OCI-LY7 (cell line): ENCODE measurements at regions not wholly inside any gene's neighbourhood (a gene's known extent, or its start where the extent isn't known, plus 50 kb on each side); places are given as distances from the start of the nearest gene placed in this dataset.

Experiments
- BruUV-seq: library from RNA; stranded (reverse); fragments of 400-500 nt; replicated peaks from 2 replicates; lab custom pipeline; 2021; lab: Mats Ljungman, UMichigan
- CTCF ChIA-PET: fragments of 300-600 bp; sonication (Branson Sonifier 250); formaldehyde crosslinking; loops from one replicate; lab custom pipeline; 2022; ENCODE audit warnings: antibody characterized with exemption; ENCODE audit not compliant: unreplicated experiment; lab: Charles Lee
- POLR2A ChIA-PET: fragments of 300-600 bp; sonication (Branson Sonifier 250); formaldehyde crosslinking; loops from one replicate; lab custom pipeline; 2022; ENCODE audit warnings: antibody characterized with exemption; lab: Charles Lee
- DNase-seq: peaks from one replicate; pipeline ENCODE4 v3.0.0-alpha.2; 2015; ENCODE audit warnings: low spot score
- H2AFZ ChIP-seq: fragments of 200-600 bp; sonication (generic), shearing (Covaris generic); 2 replicates; pipeline ENCODE4 v1.6.1; 2014; ENCODE audit warnings: mild to moderate bottlenecking, antibody characterized with exemption, low read length, moderate library complexity
- H3K27ac ChIP-seq: fragments of 200-600 bp; sonication (generic); 2 replicates; pipeline ENCODE4 v1.5.1; 2014; ENCODE audit warnings: mixed run types, low read depth, mild to moderate bottlenecking, moderate library complexity, low read length, inconsistent platforms; ENCODE audit not compliant: poor library complexity, severe bottlenecking
- H3K36me3 ChIP-seq: fragments of 200-600 bp; sonication (generic); 2 replicates; pipeline ENCODE4 v1.6.1; 2014; ENCODE audit warnings: mild to moderate bottlenecking, antibody characterized with exemption, low read length, moderate library complexity, mixed read lengths; ENCODE audit not compliant: insufficient read depth
- H3K4me1 ChIP-seq: fragments of 200-600 bp; sonication (generic); 2 replicates; pipeline ENCODE4 v1.5.1; 2014; ENCODE audit warnings: mild to moderate bottlenecking, low read length; ENCODE audit not compliant: insufficient read depth, poor library complexity, severe bottlenecking
- H3K4me2 ChIP-seq: fragments of 200-600 bp; sonication (generic); 2 replicates; pipeline ENCODE4 v1.6.1; 2014; ENCODE audit warnings: mild to moderate bottlenecking, low read length
- H3K4me3 ChIP-seq: fragments of 200-600 bp; sonication (generic); 2 replicates; pipeline ENCODE4 v1.5.1; 2014; ENCODE audit warnings: mild to moderate bottlenecking, low read depth, low read length; ENCODE audit not compliant: poor library complexity, severe bottlenecking
- H3K79me2 ChIP-seq: fragments of 200-600 bp; sonication (generic); 2 replicates; pipeline ENCODE4 v1.6.1; 2016; ENCODE audit warnings: low read depth, mild to moderate bottlenecking, low read length, moderate library complexity, mixed read lengths; ENCODE audit not compliant: insufficient read depth
- H3K9me2 ChIP-seq: fragments of 200-600 bp; sonication (generic); 2 replicates; pipeline ENCODE4 v1.6.1; 2016; ENCODE audit warnings: mild to moderate bottlenecking, low read length, mixed read lengths; ENCODE audit not compliant: insufficient read depth
- H3K9me3 ChIP-seq: fragments of 200-600 bp; sonication (generic); 2 replicates; pipeline ENCODE4 v1.6.1; 2014; ENCODE audit warnings: mild to moderate bottlenecking, mixed run types, low read length, mixed read lengths
- H4K20me1 ChIP-seq: fragments of 200-600 bp; sonication (generic); 2 replicates; pipeline ENCODE4 v1.6.1; 2014; ENCODE audit warnings: mild to moderate bottlenecking, antibody characterized with exemption, low read length, moderate library complexity, mixed read lengths; ENCODE audit not compliant: insufficient read depth
- EZH2phosphoT487 ChIP-seq: fragments of 200-600 bp; sonication (generic); IDR thresholded peaks from 2 replicates; pipeline ENCODE4 v1.6.1; 2018; ENCODE audit warnings: low read depth, borderline replicate concordance, mild to moderate bottlenecking, mixed run types, antibody characterized with exemption, low read length, moderate library complexity, mixed read lengths
- intact Hi-C: fragments of 100-400 bp; cut with micrococcal nuclease; formaldehyde crosslinking; loops from one replicate; pipeline ENCODE4 v1.10.0; 2022; ENCODE audit not compliant: unreplicated experiment
- TF ChIP-seq, protein P1 (sequence below): fragments of 200-600 bp; sonication (generic); conservative IDR thresholded peaks from 2 replicates; pipeline ENCODE4 v1.5.1; 2014; ENCODE audit warnings: mild to moderate bottlenecking, antibody characterized with exemption, low read length, moderate library complexity, mixed read lengths

DNA sequence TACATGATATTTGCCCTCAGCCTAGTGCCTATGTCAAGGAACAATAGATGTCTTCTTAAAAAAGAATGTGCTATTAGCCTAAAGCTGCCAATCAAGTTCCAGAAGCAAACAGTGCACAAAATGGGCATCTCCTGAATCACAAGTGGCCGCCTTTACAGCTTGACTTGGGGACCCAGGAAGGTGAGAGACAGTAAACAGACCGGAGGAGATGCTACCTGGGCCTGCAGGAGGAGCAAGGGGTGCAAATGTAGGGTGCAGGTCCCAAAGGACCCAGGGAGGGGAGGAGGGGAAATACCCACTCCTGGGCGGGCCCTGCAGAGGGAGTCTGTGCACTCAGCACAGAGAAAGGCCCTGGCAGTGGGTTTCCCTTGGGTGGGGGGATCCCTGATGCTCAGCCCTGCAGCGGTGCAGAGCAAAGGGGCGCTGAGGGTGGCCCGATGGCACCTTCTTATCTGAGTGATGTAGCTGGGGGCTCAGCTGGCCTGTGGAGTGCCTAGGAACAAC lies 147.7 kb downstream of the WDR11 start:
- no peaks in the 10 kb centered on the region for H3K36me3 ChIP-seq
- TF ChIP-seq, protein P1, sequence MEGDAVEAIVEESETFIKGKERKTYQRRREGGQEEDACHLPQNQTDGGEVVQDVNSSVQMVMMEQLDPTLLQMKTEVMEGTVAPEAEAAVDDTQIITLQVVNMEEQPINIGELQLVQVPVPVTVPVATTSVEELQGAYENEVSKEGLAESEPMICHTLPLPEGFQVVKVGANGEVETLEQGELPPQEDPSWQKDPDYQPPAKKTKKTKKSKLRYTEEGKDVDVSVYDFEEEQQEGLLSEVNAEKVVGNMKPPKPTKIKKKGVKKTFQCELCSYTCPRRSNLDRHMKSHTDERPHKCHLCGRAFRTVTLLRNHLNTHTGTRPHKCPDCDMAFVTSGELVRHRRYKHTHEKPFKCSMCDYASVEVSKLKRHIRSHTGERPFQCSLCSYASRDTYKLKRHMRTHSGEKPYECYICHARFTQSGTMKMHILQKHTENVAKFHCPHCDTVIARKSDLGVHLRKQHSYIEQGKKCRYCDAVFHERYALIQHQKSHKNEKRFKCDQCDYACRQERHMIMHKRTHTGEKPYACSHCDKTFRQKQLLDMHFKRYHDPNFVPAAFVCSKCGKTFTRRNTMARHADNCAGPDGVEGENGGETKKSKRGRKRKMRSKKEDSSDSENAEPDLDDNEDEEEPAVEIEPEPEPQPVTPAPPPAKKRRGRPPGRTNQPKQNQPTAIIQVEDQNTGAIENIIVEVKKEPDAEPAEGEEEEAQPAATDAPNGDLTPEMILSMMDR: no peak
- TF ChIP-seq EZH2phosphoT487: no peak
- H3K9me3 ChIP-seq: no peaks in the 10 kb centered on the region
- BruUV-seq: no TSS peak
- no peaks in the 10 kb centered on the region for H3K79me2 ChIP-seq
- no peaks in the 10 kb centered on the region for H3K9me2 ChIP-seq
- intact Hi-C loops: no loop called here
- no peaks in the 10 kb centered on the region for H3K4me1 ChIP-seq
- ChIA-PET CTCF (no interaction called here), POLR2A (no interaction called here)
- H2AFZ ChIP-seq: no peak overlapping the region
- H3K27ac ChIP-seq: no peak overlapping the region
- DNase-seq: no peak
- no peak overlapping the region for H3K4me3 ChIP-seq
- no peak overlapping the region for H3K4me2 ChIP-seq
- H4K20me1 ChIP-seq: no peaks in the 10 kb centered on the region

DNA sequence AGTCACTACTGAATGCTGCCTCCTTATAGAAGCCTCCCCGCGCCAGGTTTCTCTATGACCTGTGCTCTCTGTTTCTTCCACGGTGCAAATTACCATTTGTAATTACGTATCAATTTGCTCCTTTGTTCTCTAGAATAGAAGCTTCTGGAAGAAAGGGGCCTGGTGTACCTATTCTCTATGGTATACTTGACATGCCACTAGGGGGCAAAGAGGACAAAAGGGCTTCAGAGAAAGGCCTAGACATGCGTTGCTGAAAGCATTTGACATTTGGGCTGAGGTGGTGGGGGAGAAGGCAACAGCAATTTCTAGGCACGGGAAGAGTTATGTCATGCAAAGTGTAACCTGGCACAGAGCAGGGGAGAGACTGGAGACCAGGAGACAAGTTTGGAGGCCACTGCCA lies 148.7 kb downstream of the WDR11 start:
- POLR2A ChIA-PET: no interaction called here
- Histone ChIP-seq H3K27ac (no peak overlapping the region), H3K9me3 (no peaks in the 10 kb centered on the region), H3K4me1 (no peaks in the 10 kb centered on the region), H3K4me2 (no peak overlapping the region), H3K79me2 (no peaks in the 10 kb centered on the region), H3K4me3 (no peak overlapping the region), H3K36me3 (no peaks in the 10 kb centered on the region), H2AFZ (no peak overlapping the region), H3K9me2 (no peaks in the 10 kb centered on the region), H4K20me1 (no peaks in the 10 kb centered on the region)
- intact Hi-C loops: no loop called here
- no TSS peak for BruUV-seq
- TF ChIP-seq EZH2phosphoT487: no peak
- TF ChIP-seq, protein P1: no peak; the same call in 1 of the 2 replicates
- CTCF ChIA-PET: no interaction called here
- peak; percentile 2 for DNase-seq

DNA sequence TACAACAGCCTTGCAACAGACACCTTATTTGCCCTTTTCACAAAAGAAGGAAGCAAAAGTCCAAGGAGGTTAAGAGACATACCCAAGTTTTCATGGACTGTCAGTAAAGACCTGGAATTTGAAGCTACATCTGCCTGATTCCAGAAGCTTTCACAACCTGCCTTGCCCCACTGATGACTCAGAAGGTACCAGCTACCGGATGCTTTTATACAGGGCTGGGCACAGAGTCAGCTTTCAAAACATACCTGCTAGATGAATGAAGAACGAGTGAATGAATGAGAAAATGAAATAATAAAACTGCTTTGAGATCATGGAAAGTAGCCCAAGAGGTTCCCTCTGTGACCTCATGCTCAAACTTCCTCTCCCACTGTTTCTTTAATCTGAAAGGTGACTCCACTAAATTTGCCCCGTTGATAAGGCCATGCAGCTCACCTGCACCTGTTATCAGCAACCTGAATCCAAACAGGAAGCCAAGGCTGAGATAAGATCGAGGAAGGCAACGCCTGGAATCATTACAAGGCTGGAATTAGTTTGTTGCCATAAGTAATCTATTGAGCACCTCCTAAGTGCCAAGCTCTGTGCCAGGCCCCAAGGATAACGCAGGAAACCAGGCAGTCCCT lies 151.5 kb downstream of the WDR11 start:
- H3K4me3 ChIP-seq: no peak overlapping the region
- H3K9me3 ChIP-seq: 0 out of 2 replicates have a peak, but pooled peaks cover 3% of the 10 kb centered on the region
- no peak overlapping the region for H3K27ac ChIP-seq
- H3K36me3 ChIP-seq: no peaks in the 10 kb centered on the region
- no peak overlapping the region for H3K4me2 ChIP-seq
- H2AFZ ChIP-seq: no peak overlapping the region
- TF ChIP-seq EZH2phosphoT487: no peak
- TF ChIP-seq, protein P1: no peak
- ChIA-PET POLR2A (no interaction called here), CTCF (no interaction called here)
- H3K4me1 ChIP-seq: no peaks in the 10 kb centered on the region
- no peaks in the 10 kb centered on the region for H3K79me2 ChIP-seq
- BruUV-seq: no TSS peak
- intact Hi-C loops: no loop called here
- no peak for DNase-seq
- H4K20me1 ChIP-seq: no peaks in the 10 kb centered on the region
- H3K9me2 ChIP-seq: no peaks in the 10 kb centered on the region
